ENCODE measurements at regions not wholly inside any gene's neighbourhood (a gene's known extent, or its start where the extent isn't known, plus 50 kb on each side); places are given as distances from the start of the nearest gene placed in this dataset.

DNA sequence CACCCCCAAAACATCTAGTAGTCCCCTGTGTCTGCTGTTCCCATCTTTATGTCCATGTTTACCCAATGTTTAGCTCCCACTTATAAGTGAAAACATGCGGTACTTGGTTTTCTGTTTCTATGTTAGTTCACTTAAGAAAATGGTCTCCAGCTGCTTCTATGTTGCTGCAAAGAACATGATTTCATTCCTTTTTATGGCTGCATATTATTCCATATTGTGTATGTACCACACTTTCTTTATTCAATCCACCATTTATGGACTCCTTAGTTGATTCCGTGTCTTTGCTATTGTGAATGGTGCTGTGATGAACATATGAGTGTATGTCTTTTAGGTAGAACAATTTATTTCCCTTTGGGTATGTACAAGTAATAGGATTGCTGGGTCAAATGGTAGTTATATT is 51.2 kb downstream of the GRK7 start:
- no peaks in the 10 kb centered on the region for H3K4me1 Mint-ChIP-seq
- H3K9me3 Mint-ChIP-seq (ENCODE audit: insufficient read depth): peaks cover 3% of the 10 kb centered on the region
- peaks cover 28% of the 10 kb centered on the region for H3K27me3 Mint-ChIP-seq
- DNase-seq (no peak), ATAC-seq (ENCODE audit: low read depth) (no peak)
- POLR2A ChIA-PET: no interaction called here
- no peak overlapping the region for H3K4me3 Mint-ChIP-seq
- CTCF ChIA-PET: no interaction called here
- Histone ChIP-seq H4K20me1 (ENCODE audit: control insufficient read depth, insufficient read depth, low read length, poor library complexity, severe bottlenecking) (no peaks in the 10 kb centered on the region), H3K79me2 (ENCODE audit: control insufficient read depth, insufficient read depth, low read length) (no peaks in the 10 kb centered on the region), H3K9ac (ENCODE audit: low read length) (no peak overlapping the region), H3K36me3 (replicated peaks in 1 of 2; ENCODE audit: control extremely low read depth in 1 of 2, control insufficient read depth in 1 of 2, extremely low read depth in 1 of 2, insufficient read depth in 2 of 2, low read length in 1 of 2) (no peaks in the 10 kb centered on the region), H3K4me1 (ENCODE audit: control insufficient read depth in 2 of 2, insufficient read depth in 2 of 2, low read length in 2 of 2) (no peaks in the 10 kb centered on the region), H3K27me3 (replicated peaks in 1 of 4; ENCODE audit: control extremely low read depth in 1 of 4, control insufficient read depth in 3 of 4, insufficient read depth in 4 of 4, low read length in 3 of 4) (peaks cover 0 to 6% (median 4%) of the 10 kb centered on the region in 4 experiments), H3K4me2 (replicated peaks; ENCODE audit: low read depth, low read length, poor library complexity, severe bottlenecking) (no peak overlapping the region), H2AFZ (ENCODE audit: insufficient read depth, low read depth, low read length, poor library complexity, severe bottlenecking) (no peak overlapping the region), H3K9me3 (ENCODE audit: control extremely low read depth in 1 of 3, control insufficient read depth in 2 of 3, insufficient read depth in 1 of 3, low read length in 2 of 3) (peaks cover 0 to 5% (median 0%) of the 10 kb centered on the region in 3 donors), H3K27ac (ENCODE audit: low read length in 2 of 2) (no peak overlapping the region), H3K4me3 (ENCODE audit: control extremely low read depth in 1 of 5, extremely low read depth in 1 of 5, insufficient read depth in 1 of 5, low read depth in 2 of 5, low read length in 4 of 5) (no peak overlapping the region)
- no peak for TF ChIP-seq EZH2 (IDR thresholded peaks at IDR 0.05; ENCODE audit: borderline replicate concordance, insufficient read depth, low read depth, low read length, poor library complexity, severe bottlenecking)
- TF ChIP-seq, protein P1, sequence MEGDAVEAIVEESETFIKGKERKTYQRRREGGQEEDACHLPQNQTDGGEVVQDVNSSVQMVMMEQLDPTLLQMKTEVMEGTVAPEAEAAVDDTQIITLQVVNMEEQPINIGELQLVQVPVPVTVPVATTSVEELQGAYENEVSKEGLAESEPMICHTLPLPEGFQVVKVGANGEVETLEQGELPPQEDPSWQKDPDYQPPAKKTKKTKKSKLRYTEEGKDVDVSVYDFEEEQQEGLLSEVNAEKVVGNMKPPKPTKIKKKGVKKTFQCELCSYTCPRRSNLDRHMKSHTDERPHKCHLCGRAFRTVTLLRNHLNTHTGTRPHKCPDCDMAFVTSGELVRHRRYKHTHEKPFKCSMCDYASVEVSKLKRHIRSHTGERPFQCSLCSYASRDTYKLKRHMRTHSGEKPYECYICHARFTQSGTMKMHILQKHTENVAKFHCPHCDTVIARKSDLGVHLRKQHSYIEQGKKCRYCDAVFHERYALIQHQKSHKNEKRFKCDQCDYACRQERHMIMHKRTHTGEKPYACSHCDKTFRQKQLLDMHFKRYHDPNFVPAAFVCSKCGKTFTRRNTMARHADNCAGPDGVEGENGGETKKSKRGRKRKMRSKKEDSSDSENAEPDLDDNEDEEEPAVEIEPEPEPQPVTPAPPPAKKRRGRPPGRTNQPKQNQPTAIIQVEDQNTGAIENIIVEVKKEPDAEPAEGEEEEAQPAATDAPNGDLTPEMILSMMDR (IDR thresholded peaks at IDR 0.05): no peak
- no peak overlapping the region for H3K27ac Mint-ChIP-seq
- intact Hi-C loops (cut with micrococcal nuclease): no loop called here
- WGBS (ENCODE audit: insufficient coverage): no CpG with 5 or more reads among the region's 2 CpGs

GRCh38 chr3:141815667-141816066 is 52.5 kb downstream of the GRK7 start:
- ATAC-seq (ENCODE audit: low read depth): no peak
- Mint-ChIP-seq H3K27ac (no peak overlapping the region), H3K27me3 (peaks cover 37% of the 10 kb centered on the region), H3K4me3 (no peak overlapping the region), H3K4me1 (no peaks in the 10 kb centered on the region), H3K9me3 (ENCODE audit: insufficient read depth) (peaks cover 3% of the 10 kb centered on the region)
- peaks cover 0 to 6% (median 4%) of the 10 kb centered on the region in 4 experiments for H3K27me3 ChIP-seq (replicated peaks in 1 of 4; ENCODE audit: control extremely low read depth in 1 of 4, control insufficient read depth in 3 of 4, insufficient read depth in 4 of 4, low read length in 3 of 4)
- no peak overlapping the region for H3K27ac ChIP-seq (ENCODE audit: low read length in 2 of 2)
- ChIA-PET POLR2A (no interaction called here), CTCF (interaction anchor here (1.1 kb wide), 1 partner anchor 52 kb away, joined by 3 read pairs; no protein-coding TSS in a partner anchor)
- no peaks in the 10 kb centered on the region for H3K4me1 ChIP-seq (ENCODE audit: control insufficient read depth in 2 of 2, insufficient read depth in 2 of 2, low read length in 2 of 2)
- intact Hi-C loops (cut with micrococcal nuclease): no loop called here
- no peaks in the 10 kb centered on the region for H4K20me1 ChIP-seq (ENCODE audit: control insufficient read depth, insufficient read depth, low read length, poor library complexity, severe bottlenecking)
- no peak overlapping the region for H3K4me3 ChIP-seq (ENCODE audit: control extremely low read depth in 1 of 5, extremely low read depth in 1 of 5, insufficient read depth in 1 of 5, low read depth in 2 of 5, low read length in 4 of 5)
- TF ChIP-seq, protein P1 (IDR thresholded peaks at IDR 0.05): no peak
- TF ChIP-seq EZH2 (IDR thresholded peaks at IDR 0.05; ENCODE audit: borderline replicate concordance, insufficient read depth, low read depth, low read length, poor library complexity, severe bottlenecking): no peak
- H2AFZ ChIP-seq (ENCODE audit: insufficient read depth, low read depth, low read length, poor library complexity, severe bottlenecking): no peak overlapping the region
- DNase-seq: no peak
- no peaks in the 10 kb centered on the region for H3K36me3 ChIP-seq (replicated peaks in 1 of 2; ENCODE audit: control extremely low read depth in 1 of 2, control insufficient read depth in 1 of 2, extremely low read depth in 1 of 2, insufficient read depth in 2 of 2, low read length in 1 of 2)
- no peaks in the 10 kb centered on the region for H3K79me2 ChIP-seq (ENCODE audit: control insufficient read depth, insufficient read depth, low read length)
- H3K9me3 ChIP-seq (ENCODE audit: control extremely low read depth in 1 of 3, control insufficient read depth in 2 of 3, insufficient read depth in 1 of 3, low read length in 2 of 3): peaks cover 0 to 5% (median 0%) of the 10 kb centered on the region in 3 donors
- H3K4me2 ChIP-seq (replicated peaks; ENCODE audit: low read depth, low read length, poor library complexity, severe bottlenecking): no peak overlapping the region
- H3K9ac ChIP-seq (ENCODE audit: low read length): no peak overlapping the region

All from B cell (primary cell).